ENCODE measurements at regions not wholly inside any gene's neighbourhood (a gene's known extent, or its start where the extent isn't known, plus 50 kb on each side); places are given as distances from the start of the nearest gene placed in this dataset.

GRCh38 chr5:82403724-82404123, 125.6 kb upstream of the RPS23 start:
- H3K27me3 ChIP-seq (ENCODE audit: control insufficient read depth in 2 of 2, insufficient read depth in 2 of 2, low read length in 2 of 2) = no peaks in the 10 kb centered on the region
- CTCF ChIA-PET = no interaction called here

DNA sequence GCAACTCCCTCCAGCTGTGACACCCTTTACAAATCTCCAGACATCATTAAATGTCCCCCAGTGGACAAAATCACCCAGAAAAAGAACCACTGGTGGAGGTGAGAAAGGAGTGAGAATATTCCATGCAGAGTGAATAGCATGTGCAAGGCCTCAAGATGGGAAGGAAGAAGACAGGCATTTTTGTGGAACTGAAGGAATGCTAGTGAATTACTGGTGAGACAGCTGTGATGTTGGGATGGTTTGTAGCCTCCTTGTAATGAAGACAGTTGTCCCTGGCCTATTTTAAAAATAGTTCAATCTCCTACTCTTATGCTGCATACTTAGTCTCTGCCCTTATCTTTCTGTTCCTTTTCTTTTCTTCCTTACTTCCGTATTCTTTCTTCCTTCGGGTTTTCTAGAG, 124.9 kb upstream of the RPS23 start:
- Histone ChIP-seq H3K27me3 (ENCODE audit: control insufficient read depth in 2 of 2, insufficient read depth in 2 of 2, low read length in 2 of 2) (no peaks in the 10 kb centered on the region), H3K27ac (ENCODE audit: low read depth, low read length) (no peak overlapping the region), H3K4me1 (ENCODE audit: control insufficient read depth in 2 of 2, insufficient read depth in 2 of 2, low read length in 2 of 2) (no peaks in the 10 kb centered on the region), H3K9me3 (ENCODE audit: control insufficient read depth in 2 of 3, low read length in 3 of 3) (peaks cover 0 to 4% (median 0%) of the 10 kb centered on the region in 3 experiments), H3K36me3 (ENCODE audit: control insufficient read depth in 2 of 3, insufficient read depth in 3 of 3, low read length in 3 of 3) (no peaks in the 10 kb centered on the region), H3K4me3 (ENCODE audit: low read length) (no peak overlapping the region)
- intact Hi-C loops (cut with micrococcal nuclease) = no loop called here
- no peaks in the 10 kb centered on the region for H3K4me1 Mint-ChIP-seq
- peaks cover 0 to 4% (median 0%) of the 10 kb centered on the region in 5 donors for H3K27me3 Mint-ChIP-seq
- no peak for ATAC-seq
- H3K27ac Mint-ChIP-seq = no peak overlapping the region
- DNase-seq = no peak
- peaks cover 0 to 9% (median 0%) of the 10 kb centered on the region in 5 donors for H3K36me3 Mint-ChIP-seq
- ChIA-PET CTCF (no interaction called here), POLR2A (no interaction called here)
- peaks cover 0 to 18% (median 4%) of the 10 kb centered on the region in 11 donors for H3K9me3 Mint-ChIP-seq
- no peak overlapping the region for H3K4me3 Mint-ChIP-seq

More at GRCh38 chr5:82403724-82404123, 125.6 kb upstream of the RPS23 start:
- H3K4me3 Mint-ChIP-seq = no peak overlapping the region
- ATAC-seq (no peak), DNase-seq (no peak)
- H3K36me3 ChIP-seq (ENCODE audit: control insufficient read depth in 2 of 3, insufficient read depth in 3 of 3, low read length in 3 of 3) = no peaks in the 10 kb centered on the region
- H3K9me3 Mint-ChIP-seq = peaks cover 0 to 18% (median 4%) of the 10 kb centered on the region in 11 donors
- no peak overlapping the region for H3K27ac ChIP-seq (ENCODE audit: low read depth, low read length)
- no peaks in the 10 kb centered on the region for H3K4me1 ChIP-seq (ENCODE audit: control insufficient read depth in 2 of 2, insufficient read depth in 2 of 2, low read length in 2 of 2)
- H3K4me3 ChIP-seq (ENCODE audit: low read length) = no peak overlapping the region
- no peak overlapping the region for H3K27ac Mint-ChIP-seq
- intact Hi-C loops (cut with micrococcal nuclease) = no loop called here
- H3K4me1 Mint-ChIP-seq = no peaks in the 10 kb centered on the region
- peaks cover 0 to 4% (median 0%) of the 10 kb centered on the region in 5 donors for H3K27me3 Mint-ChIP-seq
- H3K9me3 ChIP-seq (ENCODE audit: control insufficient read depth in 2 of 3, low read length in 3 of 3) = peaks cover 0 to 4% (median 0%) of the 10 kb centered on the region in 3 experiments
- POLR2A ChIA-PET = no interaction called here
- H3K36me3 Mint-ChIP-seq = peaks cover 0 to 9% (median 0%) of the 10 kb centered on the region in 5 donors

- DNase-seq (no peak), ATAC-seq (no peak)
- intact Hi-C loops (cut with micrococcal nuclease) = no loop called here
- ChIA-PET CTCF (no interaction called here), POLR2A (no interaction called here)
- no peaks in the 10 kb centered on the region for H3K36me3 ChIP-seq (ENCODE audit: control insufficient read depth in 2 of 3, insufficient read depth in 3 of 3, low read length in 3 of 3)
- peaks cover 0 to 5% (median 0%) of the 10 kb centered on the region in 5 donors for H3K36me3 Mint-ChIP-seq
- no peaks in the 10 kb centered on the region for H3K4me1 Mint-ChIP-seq
- no peaks in the 10 kb centered on the region for H3K27me3 ChIP-seq (ENCODE audit: control insufficient read depth in 2 of 2, insufficient read depth in 2 of 2, low read length in 2 of 2)
- H3K9me3 ChIP-seq (ENCODE audit: control insufficient read depth in 2 of 3, low read length in 3 of 3) = no peaks in the 10 kb centered on the region
- H3K27me3 Mint-ChIP-seq = peaks cover 0 to 4% (median 0%) of the 10 kb centered on the region in 5 donors
- no peak overlapping the region for H3K27ac ChIP-seq (ENCODE audit: low read depth, low read length)
- no peaks in the 10 kb centered on the region for H3K4me1 ChIP-seq (ENCODE audit: control insufficient read depth in 2 of 2, insufficient read depth in 2 of 2, low read length in 2 of 2)
- H3K4me3 Mint-ChIP-seq = no peak overlapping the region
- H3K27ac Mint-ChIP-seq = no peak overlapping the region
- H3K9me3 Mint-ChIP-seq = peaks cover 0 to 8% (median 0%) of the 10 kb centered on the region in 11 donors
- H3K4me3 ChIP-seq (ENCODE audit: low read length) = no peak overlapping the region
These were observed 121.0 kb upstream of the RPS23 start for GRCh38 chr5:82399111-82399510.

GRCh38 chr5:82397741-82398320, 119.7 kb upstream of the RPS23 start:
- H3K9me3 Mint-ChIP-seq = peaks cover 0 to 6% (median 0%) of the 10 kb centered on the region in 11 donors
- no peaks in the 10 kb centered on the region for H3K36me3 ChIP-seq (ENCODE audit: control insufficient read depth in 2 of 3, insufficient read depth in 3 of 3, low read length in 3 of 3)
- intact Hi-C loops (cut with micrococcal nuclease) = no loop called here
- no peaks in the 10 kb centered on the region for H3K9me3 ChIP-seq (ENCODE audit: control insufficient read depth in 2 of 3, low read length in 3 of 3)
- ATAC-seq = no peak
- DNase-seq = no peak
- H3K27me3 Mint-ChIP-seq = peaks cover 0 to 4% (median 0%) of the 10 kb centered on the region in 5 donors
- H3K4me3 ChIP-seq (ENCODE audit: low read length) = no peak overlapping the region
- no peak overlapping the region for H3K4me3 Mint-ChIP-seq
- peaks cover 0 to 5% (median 0%) of the 10 kb centered on the region in 5 donors for H3K36me3 Mint-ChIP-seq
- POLR2A ChIA-PET = no interaction called here
- H3K27me3 ChIP-seq (ENCODE audit: control insufficient read depth in 2 of 2, insufficient read depth in 2 of 2, low read length in 2 of 2) = no peaks in the 10 kb centered on the region
- CTCF ChIA-PET = no interaction called here
- no peaks in the 10 kb centered on the region for H3K4me1 ChIP-seq (ENCODE audit: control insufficient read depth in 2 of 2, insufficient read depth in 2 of 2, low read length in 2 of 2)
- H3K27ac ChIP-seq (ENCODE audit: low read depth, low read length) = no peak overlapping the region
- no peak overlapping the region for H3K27ac Mint-ChIP-seq
- H3K4me1 Mint-ChIP-seq = no peaks in the 10 kb centered on the region

DNA sequence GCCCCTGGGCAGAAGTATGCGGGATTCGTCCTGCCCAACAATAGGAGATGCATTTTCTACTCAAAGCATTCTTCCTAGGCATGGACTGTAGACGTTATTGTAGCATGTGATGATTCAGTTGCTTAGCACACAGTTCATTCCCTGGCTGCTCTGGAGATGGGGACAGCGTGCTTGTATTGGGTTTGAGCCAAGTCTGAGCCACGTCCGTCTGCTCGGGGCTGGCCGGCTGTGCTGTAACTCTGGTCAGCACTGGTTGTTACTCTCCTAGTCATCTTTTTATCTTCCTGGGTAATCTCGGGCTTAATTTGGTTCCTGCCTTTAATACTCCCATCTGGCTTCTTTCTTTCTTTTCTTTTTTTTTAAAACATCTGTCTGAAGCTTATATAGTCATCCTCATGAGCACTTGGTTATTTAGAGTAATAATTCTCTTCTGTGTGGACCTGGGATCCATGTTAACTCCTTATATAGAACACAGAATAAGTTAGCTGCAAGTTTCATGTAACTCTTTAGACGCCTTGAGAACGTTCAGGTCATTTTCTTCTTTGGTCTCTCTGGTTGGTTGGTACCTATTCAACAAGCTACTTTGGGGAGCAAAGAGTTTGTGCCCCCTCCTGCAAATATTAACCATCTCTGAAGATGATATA, 118.8 kb upstream of the RPS23 start:
- no peak overlapping the region for H3K27ac Mint-ChIP-seq
- no peak overlapping the region for H3K4me3 Mint-ChIP-seq
- no peaks in the 10 kb centered on the region for H3K4me1 ChIP-seq (ENCODE audit: control insufficient read depth in 2 of 2, insufficient read depth in 2 of 2, low read length in 2 of 2)
- no peak for DNase-seq
- H3K36me3 ChIP-seq (ENCODE audit: control insufficient read depth in 2 of 3, insufficient read depth in 3 of 3, low read length in 3 of 3) = no peaks in the 10 kb centered on the region
- H3K36me3 Mint-ChIP-seq = no peaks in the 10 kb centered on the region
- no peaks in the 10 kb centered on the region for H3K9me3 ChIP-seq (ENCODE audit: control insufficient read depth in 2 of 3, low read length in 3 of 3)
- ATAC-seq = no peak
- H3K4me1 Mint-ChIP-seq = no peaks in the 10 kb centered on the region
- no peak overlapping the region for H3K27ac ChIP-seq (ENCODE audit: low read depth, low read length)
- CTCF ChIA-PET = no interaction called here
- no peaks in the 10 kb centered on the region for H3K27me3 ChIP-seq (ENCODE audit: control insufficient read depth in 2 of 2, insufficient read depth in 2 of 2, low read length in 2 of 2)
- peaks cover 0 to 6% (median 0%) of the 10 kb centered on the region in 11 donors for H3K9me3 Mint-ChIP-seq
- no peak overlapping the region for H3K4me3 ChIP-seq (ENCODE audit: low read length)
- peaks cover 0 to 4% (median 0%) of the 10 kb centered on the region in 5 donors for H3K27me3 Mint-ChIP-seq
- intact Hi-C loops (cut with micrococcal nuclease) = no loop called here
- POLR2A ChIA-PET = no interaction called here

GRCh38 chr5:82396396-82396795, 118.2 kb upstream of the RPS23 start:
- ChIA-PET CTCF (no interaction called here), POLR2A (no interaction called here)
- Histone ChIP-seq H3K36me3 (ENCODE audit: control insufficient read depth in 2 of 3, insufficient read depth in 3 of 3, low read length in 3 of 3) (no peaks in the 10 kb centered on the region), H3K4me1 (ENCODE audit: control insufficient read depth in 2 of 2, insufficient read depth in 2 of 2, low read length in 2 of 2) (no peaks in the 10 kb centered on the region), H3K27ac (ENCODE audit: low read depth, low read length) (no peak overlapping the region), H3K9me3 (ENCODE audit: control insufficient read depth in 2 of 3, low read length in 3 of 3) (no peaks in the 10 kb centered on the region), H3K27me3 (ENCODE audit: control insufficient read depth in 2 of 2, insufficient read depth in 2 of 2, low read length in 2 of 2) (no peaks in the 10 kb centered on the region), H3K4me3 (ENCODE audit: low read length) (no peak overlapping the region)
- Mint-ChIP-seq H3K27ac (no peak overlapping the region), H3K36me3 (peaks cover 0 to 2% (median 0%) of the 10 kb centered on the region in 5 donors), H3K4me1 (no peaks in the 10 kb centered on the region), H3K9me3 (peaks cover 0 to 8% (median 0%) of the 10 kb centered on the region in 11 donors), H3K27me3 (peaks cover 0 to 8% (median 0%) of the 10 kb centered on the region in 5 donors), H3K4me3 (no peak overlapping the region)
- ATAC-seq (no peak), DNase-seq (no peak)
- intact Hi-C loops (cut with micrococcal nuclease) = no loop called here

DNA sequence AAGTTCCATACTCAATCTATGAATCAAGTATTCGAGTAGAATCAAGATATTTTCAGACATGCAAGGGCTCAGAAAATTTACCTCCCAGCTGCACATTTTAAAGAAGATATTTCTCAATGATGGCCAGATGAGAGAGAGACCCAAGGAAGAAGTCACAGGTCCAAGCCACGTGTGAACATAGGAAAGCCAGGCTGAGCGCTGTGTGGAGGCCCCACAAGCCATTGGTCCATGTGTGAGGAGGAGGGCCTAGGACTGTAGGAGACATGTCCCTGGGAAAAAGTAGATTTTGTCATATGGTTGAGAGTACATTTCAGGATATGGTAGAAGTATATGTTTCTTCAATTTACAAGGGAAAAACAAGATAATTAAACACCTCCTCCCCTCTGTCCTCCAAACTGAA, 115.8 kb upstream of the RPS23 start:
- H3K4me1 ChIP-seq (ENCODE audit: control insufficient read depth in 2 of 2, insufficient read depth in 2 of 2, low read length in 2 of 2) = no peaks in the 10 kb centered on the region
- H3K36me3 ChIP-seq (ENCODE audit: control insufficient read depth in 2 of 3, insufficient read depth in 3 of 3, low read length in 3 of 3) = no peaks in the 10 kb centered on the region
- ChIA-PET POLR2A (no interaction called here), CTCF (no interaction called here)
- no peak overlapping the region for H3K27ac ChIP-seq (ENCODE audit: low read depth, low read length)
- DNase-seq = no peak
- intact Hi-C loops (cut with micrococcal nuclease) = no loop called here
- H3K9me3 Mint-ChIP-seq = peaks cover 0 to 5% (median 0%) of the 10 kb centered on the region in 11 donors
- H3K4me3 ChIP-seq (ENCODE audit: low read length) = no peak overlapping the region
- H3K9me3 ChIP-seq (ENCODE audit: control insufficient read depth in 2 of 3, low read length in 3 of 3) = no peaks in the 10 kb centered on the region
- no peak overlapping the region for H3K4me3 Mint-ChIP-seq
- H3K27ac Mint-ChIP-seq = no peak overlapping the region
- H3K36me3 Mint-ChIP-seq = peaks cover 0 to 4% (median 0%) of the 10 kb centered on the region in 5 donors
- no peaks in the 10 kb centered on the region for H3K27me3 ChIP-seq (ENCODE audit: control insufficient read depth in 2 of 2, insufficient read depth in 2 of 2, low read length in 2 of 2)
- ATAC-seq = no peak
- peaks cover 0 to 12% (median 4%) of the 10 kb centered on the region in 5 donors for H3K27me3 Mint-ChIP-seq
- peaks cover 0 to 11% (median 0%) of the 10 kb centered on the region in 7 donors for H3K4me1 Mint-ChIP-seq
